ENCODE measurements at regions not wholly inside any gene's neighbourhood (a gene's known extent, or its start where the extent isn't known, plus 50 kb on each side); places are given as distances from the start of the nearest gene placed in this dataset.

DNA sequence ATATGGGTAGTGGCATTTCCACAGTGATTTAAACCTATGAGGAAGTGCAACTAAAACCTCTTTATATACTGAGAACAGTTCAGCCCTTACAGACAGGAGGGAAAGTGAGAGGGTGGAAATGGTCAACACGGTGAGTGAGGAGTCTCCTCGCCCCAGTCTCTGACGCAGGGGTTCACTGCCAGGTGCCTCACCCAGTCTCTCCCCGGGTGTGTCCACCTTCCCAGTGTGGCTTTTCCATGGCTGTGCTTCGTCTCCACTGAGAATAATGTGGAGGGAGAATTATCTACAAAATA is 116.6 kb upstream of the TOP3B start:
- Mint-ChIP-seq H3K27me3 (ENCODE audit: low read depth, poor library complexity) (peaks cover 82% of the 10 kb centered on the region), H3K27ac (no peak overlapping the region), H3K9me3 (no peaks in the 10 kb centered on the region), H3K4me3 (no peak overlapping the region), H3K36me3 (ENCODE audit: low read depth) (no peaks in the 10 kb centered on the region), H3K4me1 (no peaks in the 10 kb centered on the region)
- TF ChIP-seq, protein P1, sequence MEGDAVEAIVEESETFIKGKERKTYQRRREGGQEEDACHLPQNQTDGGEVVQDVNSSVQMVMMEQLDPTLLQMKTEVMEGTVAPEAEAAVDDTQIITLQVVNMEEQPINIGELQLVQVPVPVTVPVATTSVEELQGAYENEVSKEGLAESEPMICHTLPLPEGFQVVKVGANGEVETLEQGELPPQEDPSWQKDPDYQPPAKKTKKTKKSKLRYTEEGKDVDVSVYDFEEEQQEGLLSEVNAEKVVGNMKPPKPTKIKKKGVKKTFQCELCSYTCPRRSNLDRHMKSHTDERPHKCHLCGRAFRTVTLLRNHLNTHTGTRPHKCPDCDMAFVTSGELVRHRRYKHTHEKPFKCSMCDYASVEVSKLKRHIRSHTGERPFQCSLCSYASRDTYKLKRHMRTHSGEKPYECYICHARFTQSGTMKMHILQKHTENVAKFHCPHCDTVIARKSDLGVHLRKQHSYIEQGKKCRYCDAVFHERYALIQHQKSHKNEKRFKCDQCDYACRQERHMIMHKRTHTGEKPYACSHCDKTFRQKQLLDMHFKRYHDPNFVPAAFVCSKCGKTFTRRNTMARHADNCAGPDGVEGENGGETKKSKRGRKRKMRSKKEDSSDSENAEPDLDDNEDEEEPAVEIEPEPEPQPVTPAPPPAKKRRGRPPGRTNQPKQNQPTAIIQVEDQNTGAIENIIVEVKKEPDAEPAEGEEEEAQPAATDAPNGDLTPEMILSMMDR (IDR thresholded peaks at IDR 0.05) = no peak
- no peak for DNase-seq

DNA sequence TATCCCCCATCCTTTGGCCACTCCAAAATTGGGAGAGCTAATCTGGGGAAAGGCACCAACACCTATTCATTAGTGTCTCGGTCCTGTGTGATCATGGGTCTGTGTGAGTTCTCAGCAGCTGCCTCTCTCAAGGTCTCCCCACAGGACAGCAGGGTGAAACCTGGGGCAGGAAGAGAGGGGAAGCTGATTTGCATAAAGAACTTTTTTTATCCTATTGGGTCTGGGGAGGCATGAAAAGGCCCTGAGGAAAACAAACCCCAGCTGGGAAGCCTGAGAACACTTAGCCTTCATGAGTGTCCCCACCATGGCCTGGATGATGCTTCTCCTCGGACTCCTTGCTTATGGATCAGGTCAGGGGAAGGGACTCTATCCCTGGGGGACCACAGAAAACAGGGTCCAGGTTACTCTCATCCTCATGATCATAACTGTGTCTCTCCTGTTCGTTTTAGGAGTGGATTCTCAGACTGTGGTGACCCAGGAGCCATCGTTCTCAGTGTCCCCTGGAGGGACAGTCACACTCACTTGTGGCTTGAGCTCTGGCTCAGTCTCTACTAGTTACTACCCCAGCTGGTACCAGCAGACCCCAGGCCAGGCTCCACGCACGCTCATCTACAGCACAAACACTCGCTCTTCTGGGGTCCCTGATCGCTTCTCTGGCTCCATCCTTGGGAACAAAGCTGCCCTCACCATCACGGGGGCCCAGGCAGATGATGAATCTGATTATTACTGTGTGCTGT is 116.0 kb upstream of the TOP3B start:
- Mint-ChIP-seq H3K36me3 (ENCODE audit: low read depth) (no peaks in the 10 kb centered on the region), H3K9me3 (no peaks in the 10 kb centered on the region)

DNA sequence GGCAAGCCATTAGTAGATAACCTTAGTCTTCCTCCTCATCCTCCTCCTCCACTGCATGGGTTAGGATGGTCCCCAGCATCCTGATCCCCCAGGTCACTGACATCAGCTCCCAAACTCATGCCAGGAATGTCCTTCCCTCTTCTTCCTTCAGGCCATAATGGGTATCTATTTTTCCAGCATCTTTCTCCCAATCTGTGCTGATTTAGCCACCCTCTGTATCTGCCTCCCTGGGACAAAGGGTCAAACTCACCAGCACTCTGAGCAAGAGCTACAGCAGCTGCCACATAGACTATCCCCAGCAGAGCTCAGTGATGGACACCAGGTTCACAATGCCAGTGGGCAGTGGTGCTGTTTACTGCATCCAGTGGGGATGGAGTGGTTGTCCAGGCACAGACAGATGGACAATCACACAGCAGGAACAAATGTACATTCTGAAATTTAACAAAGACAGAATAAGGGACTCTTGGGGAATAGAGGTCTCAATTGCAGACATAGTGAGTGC is 115.2 kb upstream of the TOP3B start:
- peaks cover 85% of the 10 kb centered on the region for H3K27me3 Mint-ChIP-seq (ENCODE audit: low read depth, poor library complexity)
- no peaks in the 10 kb centered on the region for H3K9me3 Mint-ChIP-seq
- no peaks in the 10 kb centered on the region for H3K4me1 Mint-ChIP-seq
- H3K36me3 Mint-ChIP-seq (ENCODE audit: low read depth) = no peaks in the 10 kb centered on the region
- TF ChIP-seq, protein P1 (IDR thresholded peaks at IDR 0.05) = no peak
- H3K27ac Mint-ChIP-seq = no peak overlapping the region
- no peak for DNase-seq
- H3K4me3 Mint-ChIP-seq = no peak overlapping the region

More for the DNA sequence above, 116.0 kb upstream of the TOP3B start:
- no peak for DNase-seq
- TF ChIP-seq, protein P1 (IDR thresholded peaks at IDR 0.05) = no peak
- H3K4me1 Mint-ChIP-seq = no peaks in the 10 kb centered on the region
- peaks cover 85% of the 10 kb centered on the region for H3K27me3 Mint-ChIP-seq (ENCODE audit: low read depth, poor library complexity)
- H3K4me3 Mint-ChIP-seq = no peak overlapping the region
- H3K27ac Mint-ChIP-seq = no peak overlapping the region

GRCh38 chr22:22094921-22095320 is 112.3 kb upstream of the TOP3B start:
- Mint-ChIP-seq H3K4me1 (no peaks in the 10 kb centered on the region), H3K27ac (no peak overlapping the region), H3K36me3 (ENCODE audit: low read depth) (no peaks in the 10 kb centered on the region), H3K9me3 (no peaks in the 10 kb centered on the region), H3K4me3 (no peak overlapping the region), H3K27me3 (ENCODE audit: low read depth, poor library complexity) (peaks cover 96% of the 10 kb centered on the region)
- DNase-seq = no peak
- TF ChIP-seq, protein P1 (IDR thresholded peaks at IDR 0.05) = no peak

- DNase-seq = no peak
- H3K9me3 Mint-ChIP-seq = no peaks in the 10 kb centered on the region
- no peak overlapping the region for H3K27ac Mint-ChIP-seq
- H3K36me3 Mint-ChIP-seq (ENCODE audit: low read depth) = no peaks in the 10 kb centered on the region
- H3K4me3 Mint-ChIP-seq = no peak overlapping the region
- peaks cover 96% of the 10 kb centered on the region for H3K27me3 Mint-ChIP-seq (ENCODE audit: low read depth, poor library complexity)
- no peaks in the 10 kb centered on the region for H3K4me1 Mint-ChIP-seq
- TF ChIP-seq, protein P1 (IDR thresholded peaks at IDR 0.05) = no peak
Measured at GRCh38 chr22:22094514-22094913, 111.9 kb upstream of the TOP3B start.

DNA sequence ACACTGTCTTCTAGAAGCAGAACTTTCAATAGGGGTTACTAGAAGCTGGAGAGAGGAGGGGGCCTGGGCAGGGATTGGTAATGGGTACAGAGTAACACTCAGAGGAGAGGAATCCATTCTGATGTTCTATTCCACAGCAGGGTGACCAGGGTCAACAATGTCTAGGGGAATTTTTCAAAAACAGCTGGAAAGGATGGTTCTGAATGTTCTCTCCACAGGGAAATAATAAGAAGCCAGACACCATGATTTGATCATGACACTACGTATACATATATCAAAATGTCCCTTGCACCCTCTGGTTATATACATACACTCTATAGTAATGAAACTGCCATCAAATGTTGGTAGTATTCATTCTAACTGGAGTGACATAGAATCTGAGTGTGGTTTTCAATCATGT is 111.2 kb upstream of the TOP3B start:
- Mint-ChIP-seq H3K4me3 (no peak overlapping the region), H3K4me1 (no peaks in the 10 kb centered on the region), H3K9me3 (no peaks in the 10 kb centered on the region), H3K36me3 (ENCODE audit: low read depth) (no peaks in the 10 kb centered on the region), H3K27me3 (ENCODE audit: low read depth, poor library complexity) (peaks cover 95% of the 10 kb centered on the region), H3K27ac (no peak overlapping the region)
- TF ChIP-seq, protein P1 (IDR thresholded peaks at IDR 0.05) = no peak
- DNase-seq = no peak
